Testis (tissue), 2 donors: ENCODE measurements at regions not wholly inside any gene's neighbourhood (a gene's known extent, or its start where the extent isn't known, plus 50 kb on each side); places are given as distances from the start of the nearest gene placed in this dataset.

Experiments
- DNase-seq: peaks from one replicate; pipeline ENCODE4 v3.0.0-alpha.2; 2019
- H3K27ac ChIP-seq, 2 donors: fragments of 200-600 bp; sonication (generic); one replicate each; pipeline ENCODE4 v1.5.1; 2019
- H3K27me3 ChIP-seq: fragments of 200-600 bp; sonication (generic); one replicate; pipeline ENCODE4 v1.5.1; 2019
- H3K36me3 ChIP-seq: fragments of 200-600 bp; sonication (generic); one replicate; pipeline ENCODE4 v1.5.1; 2017; ENCODE audit warnings: low read depth; ENCODE audit errors: missing control alignments
- H3K4me1 ChIP-seq: fragments of 200-600 bp; sonication (generic); one replicate; pipeline ENCODE4 v1.5.1; 2019
- H3K4me3 ChIP-seq, 2 donors: fragments of 200-600 bp; sonication (generic); one replicate each; pipeline ENCODE4 v1.5.1; 2017 to 2019
- H3K9me3 ChIP-seq: fragments of 200-600 bp; sonication (generic); one replicate; pipeline ENCODE4 v1.5.1; 2017
- CTCF ChIP-seq, 3 experiments: fragments of 450-650 bp in 2 of 3; fragments of 200-600 bp in 1 of 3; sonication (generic) in 1 of 3; IDR thresholded peaks; one replicate each; pipeline ENCODE4 v1.5.1; 2016 to 2019; ENCODE audit warnings: antibody characterized with exemption in 3 of 3, mild to moderate bottlenecking in 2 of 3, moderate library complexity in 1 of 3
- POLR2A ChIP-seq: fragments of 450-650 bp; IDR thresholded peaks from one replicate; pipeline ENCODE4 v1.6.1; 2017; ENCODE audit warnings: antibody characterized with exemption, mild to moderate bottlenecking, moderate library complexity
- WGBS, 2 donors: methylation state at CpG; one replicate each; pipeline ENCODE4 v1.1.5; 2018; 5-methylcytosine and 5-hydroxymethylcytosine counted together
- intact Hi-C: fragments of 100-400 bp; cut with DNase I; formaldehyde crosslinking; loops from one replicate; pipeline ENCODE4 v1.15.1; 2023; ENCODE audit warnings: low total_unique reads

DNA sequence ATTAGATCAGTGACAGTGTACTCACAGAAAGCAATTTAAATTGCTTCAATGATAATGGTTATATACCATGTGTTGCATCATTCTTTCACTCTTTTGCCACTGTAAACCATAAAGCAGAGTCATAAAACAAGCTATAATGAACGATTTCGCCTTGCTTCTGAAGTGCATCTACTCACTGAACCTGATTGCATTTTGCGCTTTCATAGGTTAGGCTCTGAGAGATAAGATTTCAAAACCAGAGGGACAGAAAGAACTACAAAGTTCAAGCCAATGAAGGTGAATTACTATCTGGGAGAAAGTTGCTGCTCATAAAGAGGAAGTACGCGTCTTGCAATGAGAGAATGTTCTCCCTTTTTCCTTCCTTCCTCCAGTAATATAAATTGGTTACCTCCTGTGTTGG lies 412.7 kb downstream of the CETN3 start:
- Histone ChIP-seq H3K4me3 (no peak overlapping the region), H3K27me3 (no peaks in the 10 kb centered on the region), H3K27ac (no peak overlapping the region), H3K4me1 (no peaks in the 10 kb centered on the region), H3K9me3 (no peaks in the 10 kb centered on the region), H3K36me3 (no peaks in the 10 kb centered on the region)
- intact Hi-C loops = loop anchor here (10.0 kb wide), 1 partner anchor 48 kb away; no protein-coding TSS in a partner anchor
- WGBS, 2 donors = 88 to 90% methylated on average over 5 of the region's 5 CpGs
- no peak for TF ChIP-seq POLR2A
- TF ChIP-seq CTCF (IDR thresholded peaks at IDR 0.05) = no peak
- DNase-seq = no peak

DNA sequence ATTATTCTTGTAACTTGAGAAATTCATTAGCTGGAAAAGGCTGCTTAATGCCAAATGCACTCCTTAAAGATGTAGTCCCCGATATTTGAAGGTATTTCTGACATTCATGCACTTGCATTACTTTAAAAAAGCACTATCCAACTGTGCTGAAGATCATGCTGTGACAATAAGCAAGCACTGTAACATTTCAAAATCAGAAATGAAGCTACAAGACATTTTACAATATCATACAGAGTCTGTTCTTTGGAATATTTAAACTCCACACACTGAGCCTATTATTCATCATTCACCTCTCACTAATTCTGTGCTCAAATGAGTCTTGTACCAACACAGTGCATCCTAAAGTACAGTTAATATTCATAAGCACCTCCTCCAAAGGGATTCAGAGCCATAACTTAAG lies 413.2 kb downstream of the CETN3 start:
- TF ChIP-seq CTCF (IDR thresholded peaks at IDR 0.05) = no peak
- TF ChIP-seq POLR2A = no peak
- Histone ChIP-seq H3K36me3 (no peaks in the 10 kb centered on the region), H3K4me3 (no peak overlapping the region), H3K9me3 (no peaks in the 10 kb centered on the region), H3K27ac (no peak overlapping the region), H3K4me1 (no peaks in the 10 kb centered on the region), H3K27me3 (no peaks in the 10 kb centered on the region)
- DNase-seq = no peak
- 62 to 70% methylated on average over 1 of the region's 1 CpG for WGBS, 2 donors
- intact Hi-C loops = loop anchor here (10.0 kb wide), 1 partner anchor 48 kb away; no protein-coding TSS in a partner anchor

GRCh38 chr5:89994266-89994665 lies 415.3 kb downstream of the CETN3 start:
- no peaks in the 10 kb centered on the region for H3K4me1 ChIP-seq
- no peak overlapping the region for H3K27ac ChIP-seq
- no peaks in the 10 kb centered on the region for H3K36me3 ChIP-seq
- H3K4me3 ChIP-seq = no peak overlapping the region
- intact Hi-C loops = loop anchor here (10.0 kb wide), 1 partner anchor 51 kb away; no protein-coding TSS in a partner anchor
- DNase-seq = no peak
- no peaks in the 10 kb centered on the region for H3K9me3 ChIP-seq
- no peak for TF ChIP-seq POLR2A
- no peaks in the 10 kb centered on the region for H3K27me3 ChIP-seq

GRCh38 chr5:89992201-89992600 lies 417.4 kb downstream of the CETN3 start:
- no peak for TF ChIP-seq CTCF (IDR thresholded peaks at IDR 0.05)
- no peak for TF ChIP-seq POLR2A
- Histone ChIP-seq H3K27me3 (no peaks in the 10 kb centered on the region), H3K27ac (no peak overlapping the region), H3K4me3 (no peak overlapping the region), H3K4me1 (no peaks in the 10 kb centered on the region), H3K9me3 (no peaks in the 10 kb centered on the region), H3K36me3 (no peaks in the 10 kb centered on the region)
- 86 to 91% methylated on average over 3 of the region's 3 CpGs for WGBS, 2 donors
- DNase-seq = no peak
- intact Hi-C loops = loop anchor here (10.0 kb wide), 1 partner anchor 53 kb away; no protein-coding TSS in a partner anchor

DNA sequence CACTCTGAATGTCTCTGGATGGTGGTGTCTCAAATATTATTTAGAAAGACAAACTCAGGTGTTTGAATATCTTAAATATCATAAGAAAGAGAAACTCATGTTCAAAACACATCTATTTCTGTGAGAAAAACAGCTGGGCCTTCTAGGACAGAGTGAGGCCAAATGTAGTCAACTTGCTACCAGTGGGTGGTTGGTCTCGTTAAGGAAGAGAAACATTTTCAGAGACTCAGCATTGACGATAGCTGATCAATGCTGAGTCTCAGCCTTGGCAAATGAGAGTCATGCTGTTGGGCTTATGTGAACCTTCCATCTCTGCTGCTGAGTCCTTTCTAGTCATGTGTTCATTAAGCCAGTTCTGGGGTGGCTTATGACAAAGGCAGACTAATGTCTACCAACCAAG lies 418.0 kb downstream of the CETN3 start:
- intact Hi-C loops = loop anchor here (10.0 kb wide), 1 partner anchor 53 kb away; no protein-coding TSS in a partner anchor
- 90 to 91% methylated on average over 2 of the region's 2 CpGs for WGBS, 2 donors

More for the DNA sequence above, 418.0 kb downstream of the CETN3 start:
- TF ChIP-seq CTCF (IDR thresholded peaks at IDR 0.05) (no peak), POLR2A (no peak)
- no peaks in the 10 kb centered on the region for H3K4me1 ChIP-seq
- no peaks in the 10 kb centered on the region for H3K9me3 ChIP-seq
- H3K27me3 ChIP-seq = no peaks in the 10 kb centered on the region
- no peaks in the 10 kb centered on the region for H3K36me3 ChIP-seq
- H3K27ac ChIP-seq = no peak overlapping the region
- DNase-seq = no peak
- no peak overlapping the region for H3K4me3 ChIP-seq
